ENCODE measurements at regions not wholly inside any gene's neighbourhood (a gene's known extent, or its start where the extent isn't known, plus 50 kb on each side); places are given as distances from the start of the nearest gene placed in this dataset.

DNA sequence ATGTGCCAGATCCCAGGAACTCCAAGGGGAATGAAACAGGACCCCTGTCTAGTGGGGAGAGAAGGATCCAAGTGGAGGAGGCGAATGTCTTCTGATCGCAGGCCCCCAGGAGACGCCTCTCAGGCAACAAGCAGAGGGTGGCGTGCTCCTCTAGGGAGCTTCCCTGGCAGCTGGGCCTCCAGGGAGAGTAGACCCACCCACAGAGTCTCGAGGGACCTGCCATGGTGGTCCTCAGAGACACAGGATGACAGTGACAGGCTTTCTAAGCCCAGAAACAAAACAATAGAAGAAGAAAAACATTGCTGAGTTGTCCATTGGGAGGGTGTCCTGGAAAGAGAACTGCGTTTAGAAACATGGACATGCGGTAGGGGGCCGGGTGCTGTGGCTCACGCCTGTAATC, 140.6 kb upstream of the MAP1LC3B2 start:
- no peak overlapping the region for H3K27ac Mint-ChIP-seq
- DNase-seq (no peak), ATAC-seq (no peak)
- no peak overlapping the region for H3K4me3 Mint-ChIP-seq
- H3K27me3 Mint-ChIP-seq: no peaks in the 10 kb centered on the region
- no peaks in the 10 kb centered on the region for H3K9me3 Mint-ChIP-seq
- no peaks in the 10 kb centered on the region for H3K4me1 Mint-ChIP-seq
- H3K36me3 Mint-ChIP-seq (ENCODE audit: low read depth): no peaks in the 10 kb centered on the region

DNA sequence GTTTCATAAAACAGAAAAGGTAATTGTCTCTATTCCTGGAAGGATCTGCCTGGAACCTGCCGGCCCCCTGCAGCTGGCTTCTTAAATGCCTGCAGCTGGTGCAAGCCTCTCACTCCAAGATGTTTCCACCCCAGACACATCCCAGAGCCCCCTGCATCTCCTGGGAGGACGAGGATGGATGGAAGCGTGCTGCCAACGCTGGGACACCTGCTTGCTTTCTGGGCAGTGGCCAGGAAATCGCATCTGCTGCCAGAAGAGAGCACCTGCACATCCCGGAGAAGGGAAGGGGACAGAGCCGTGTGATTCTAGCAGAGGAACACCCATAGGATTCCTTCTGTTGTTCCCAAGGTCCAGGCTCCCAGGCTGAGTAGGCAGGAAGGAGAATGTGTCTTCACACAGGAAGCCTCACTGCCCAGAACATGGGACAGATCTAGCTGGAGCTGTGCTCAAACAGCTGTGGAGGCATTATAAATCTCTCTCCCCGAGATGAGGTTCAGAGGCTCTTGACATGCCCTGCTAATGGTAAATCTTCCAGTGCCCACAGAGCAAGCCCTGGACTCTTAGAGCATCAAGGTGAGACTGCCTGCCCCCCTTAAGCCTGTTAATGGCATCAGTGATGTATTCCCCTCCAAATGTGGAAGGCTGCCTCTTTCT, 138.8 kb upstream of the MAP1LC3B2 start:
- Mint-ChIP-seq H3K36me3 (ENCODE audit: low read depth) (no peaks in the 10 kb centered on the region), H3K27ac (no peak overlapping the region), H3K4me1 (no peaks in the 10 kb centered on the region)

DNA sequence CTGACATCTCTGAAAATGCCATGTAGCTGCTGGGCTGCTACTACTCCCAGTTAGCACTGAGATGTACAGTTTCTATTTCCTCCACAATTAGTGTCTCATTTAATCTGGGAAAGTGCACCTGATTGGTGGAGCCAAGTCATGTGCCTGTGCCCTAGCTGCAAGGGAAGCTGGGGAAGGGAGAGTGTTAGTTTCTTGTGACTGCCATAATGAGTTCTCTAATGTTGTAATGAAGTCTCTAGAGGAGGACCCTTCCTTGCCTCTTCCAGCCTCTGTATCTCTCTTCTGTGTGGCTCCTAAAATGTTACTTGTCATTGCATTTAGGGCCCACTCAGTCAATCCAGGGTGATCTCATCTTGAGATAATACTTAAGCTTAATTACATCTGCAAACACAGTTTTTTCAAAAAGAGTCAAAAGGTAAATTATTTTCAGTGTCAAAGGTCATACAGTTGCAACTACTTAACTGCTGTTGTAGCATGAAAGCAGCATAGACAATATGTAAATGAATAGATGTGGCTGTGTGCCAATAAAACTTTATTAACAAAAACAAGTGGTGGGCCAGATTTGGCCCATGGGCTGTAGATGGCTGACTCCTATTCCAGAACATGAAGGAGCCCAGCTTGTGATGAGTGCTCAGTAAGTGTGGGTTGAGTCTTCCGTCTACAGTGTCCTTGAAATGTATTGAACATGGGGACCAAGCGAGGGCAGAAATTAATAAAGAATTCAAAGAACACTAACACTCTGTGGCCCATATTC, 137.2 kb upstream of the MAP1LC3B2 start:
- Mint-ChIP-seq H3K9me3 (no peaks in the 10 kb centered on the region), H3K36me3 (ENCODE audit: low read depth) (no peaks in the 10 kb centered on the region), H3K27ac (no peak overlapping the region), H3K27me3 (no peaks in the 10 kb centered on the region), H3K4me1 (no peaks in the 10 kb centered on the region), H3K4me3 (no peak overlapping the region)
- DNase-seq (no peak), ATAC-seq (no peak)

More for the DNA sequence above, 138.8 kb upstream of the MAP1LC3B2 start:
- H3K27me3 Mint-ChIP-seq: no peaks in the 10 kb centered on the region
- no peaks in the 10 kb centered on the region for H3K9me3 Mint-ChIP-seq
- no peak for DNase-seq
- no peak overlapping the region for H3K4me3 Mint-ChIP-seq
- no peak for ATAC-seq

DNA sequence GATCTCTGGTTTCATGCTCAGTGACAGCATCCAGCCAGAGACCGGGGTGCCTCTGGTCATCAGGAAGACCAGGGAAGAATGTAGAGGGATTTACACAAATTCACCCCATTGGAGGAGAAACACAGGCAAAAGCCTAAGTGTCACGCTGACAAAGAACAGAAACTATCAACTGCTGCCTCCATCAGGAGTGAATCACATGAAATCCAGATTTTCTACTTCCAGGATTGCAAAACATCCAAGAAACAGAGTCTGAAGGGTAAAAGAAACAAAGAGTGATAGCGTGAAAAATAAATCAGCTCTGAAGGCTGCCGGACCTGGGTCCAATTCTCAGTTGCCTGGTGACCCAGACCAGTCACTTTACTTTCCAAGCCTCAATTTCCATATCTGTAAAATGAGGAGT, 136.1 kb upstream of the MAP1LC3B2 start:
- DNase-seq (no peak), ATAC-seq (no peak)
- Mint-ChIP-seq H3K36me3 (ENCODE audit: low read depth) (no peaks in the 10 kb centered on the region), H3K27me3 (no peaks in the 10 kb centered on the region), H3K9me3 (no peaks in the 10 kb centered on the region), H3K27ac (no peak overlapping the region), H3K4me1 (no peaks in the 10 kb centered on the region), H3K4me3 (no peak overlapping the region)

DNA sequence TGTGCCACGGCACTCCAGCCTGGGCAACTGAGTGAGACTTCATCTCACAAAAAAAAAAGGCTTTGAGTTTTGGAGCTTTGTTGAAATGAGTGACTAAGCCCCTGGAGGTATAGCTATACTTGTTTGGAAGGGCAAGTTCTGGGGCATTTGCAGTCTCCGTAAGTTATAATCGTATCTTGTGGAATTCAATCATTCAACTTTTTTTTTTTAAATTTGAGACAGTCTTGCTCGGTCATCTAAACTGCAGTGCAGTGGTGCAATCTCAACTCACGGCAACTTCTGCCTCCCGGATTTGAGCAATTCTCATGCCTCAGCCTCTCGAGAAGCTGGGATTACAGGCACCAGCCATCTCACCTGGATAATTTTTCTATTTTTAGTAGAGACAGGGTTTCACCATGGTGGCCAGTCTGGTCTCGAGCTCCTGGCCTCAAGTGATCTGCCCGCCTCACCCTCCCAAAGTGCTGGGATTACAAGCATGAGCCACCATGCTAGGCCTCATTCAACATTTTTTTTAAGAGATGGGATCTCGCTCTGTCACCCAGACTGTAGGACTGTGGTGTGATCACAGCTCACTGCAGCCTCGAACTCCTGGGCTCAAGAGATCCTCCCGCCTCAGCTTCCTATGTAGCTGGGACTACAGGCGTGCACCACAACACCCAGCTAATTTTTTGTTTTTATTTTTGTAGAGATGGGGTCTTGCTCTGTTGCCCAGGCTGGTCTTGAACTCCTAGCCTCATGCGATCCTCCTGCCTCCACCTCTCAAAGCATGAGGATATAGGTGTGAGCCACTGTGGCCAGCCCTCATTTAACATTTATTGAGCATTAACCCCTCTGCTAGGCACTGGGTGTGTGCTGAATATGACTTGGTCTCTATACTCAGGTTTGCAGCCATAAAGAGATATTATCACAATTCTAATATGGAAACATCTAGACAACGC, 133.7 kb upstream of the MAP1LC3B2 start:
- Mint-ChIP-seq H3K4me1 (no peaks in the 10 kb centered on the region), H3K36me3 (ENCODE audit: low read depth) (no peaks in the 10 kb centered on the region), H3K9me3 (no peaks in the 10 kb centered on the region), H3K27ac (no peak overlapping the region), H3K27me3 (no peaks in the 10 kb centered on the region), H3K4me3 (no peak overlapping the region)
- no peak for DNase-seq
- ATAC-seq: no peak

DNA sequence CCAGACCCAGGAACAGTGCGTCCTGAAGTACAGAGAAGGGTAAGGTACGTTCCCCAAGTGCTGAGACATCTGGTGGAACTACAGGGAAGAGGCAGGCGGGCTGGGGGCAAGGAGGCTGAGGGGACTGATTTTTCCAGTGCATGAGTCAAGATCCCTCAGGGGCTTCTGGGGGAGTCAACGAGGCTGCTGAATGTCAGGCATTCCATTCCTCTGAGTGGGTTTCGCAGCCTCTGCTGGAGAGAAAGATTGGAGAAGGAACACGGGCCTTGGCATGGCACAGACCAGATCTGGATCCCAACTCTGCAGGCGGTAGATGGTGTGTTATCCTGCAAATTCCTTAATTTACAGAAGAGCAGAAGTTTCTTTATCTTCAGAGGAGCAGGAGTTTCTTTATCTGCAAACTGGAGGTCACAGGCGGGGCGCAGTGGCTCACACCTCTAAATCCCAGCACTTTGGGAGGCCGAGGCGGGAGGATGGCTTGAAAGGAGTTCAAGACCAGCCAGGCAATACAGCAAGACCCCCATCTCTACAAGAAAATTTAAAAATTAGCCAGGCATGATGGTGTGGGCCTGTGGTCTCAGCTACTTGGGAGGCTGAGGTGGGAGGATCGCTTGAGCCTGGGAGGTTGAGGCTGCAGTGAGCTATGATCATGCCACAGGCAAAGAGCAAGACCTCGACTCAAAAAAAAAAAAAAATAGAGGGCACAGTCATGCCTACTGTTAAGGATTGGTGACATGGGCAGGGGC, 132.6 kb upstream of the MAP1LC3B2 start:
- no peaks in the 10 kb centered on the region for H3K27me3 Mint-ChIP-seq
- H3K4me1 Mint-ChIP-seq: no peaks in the 10 kb centered on the region
- ATAC-seq (no peak), DNase-seq (no peak)
- H3K27ac Mint-ChIP-seq: no peak overlapping the region
- H3K36me3 Mint-ChIP-seq (ENCODE audit: low read depth): no peaks in the 10 kb centered on the region
- no peak overlapping the region for H3K4me3 Mint-ChIP-seq
- no peaks in the 10 kb centered on the region for H3K9me3 Mint-ChIP-seq

DNA sequence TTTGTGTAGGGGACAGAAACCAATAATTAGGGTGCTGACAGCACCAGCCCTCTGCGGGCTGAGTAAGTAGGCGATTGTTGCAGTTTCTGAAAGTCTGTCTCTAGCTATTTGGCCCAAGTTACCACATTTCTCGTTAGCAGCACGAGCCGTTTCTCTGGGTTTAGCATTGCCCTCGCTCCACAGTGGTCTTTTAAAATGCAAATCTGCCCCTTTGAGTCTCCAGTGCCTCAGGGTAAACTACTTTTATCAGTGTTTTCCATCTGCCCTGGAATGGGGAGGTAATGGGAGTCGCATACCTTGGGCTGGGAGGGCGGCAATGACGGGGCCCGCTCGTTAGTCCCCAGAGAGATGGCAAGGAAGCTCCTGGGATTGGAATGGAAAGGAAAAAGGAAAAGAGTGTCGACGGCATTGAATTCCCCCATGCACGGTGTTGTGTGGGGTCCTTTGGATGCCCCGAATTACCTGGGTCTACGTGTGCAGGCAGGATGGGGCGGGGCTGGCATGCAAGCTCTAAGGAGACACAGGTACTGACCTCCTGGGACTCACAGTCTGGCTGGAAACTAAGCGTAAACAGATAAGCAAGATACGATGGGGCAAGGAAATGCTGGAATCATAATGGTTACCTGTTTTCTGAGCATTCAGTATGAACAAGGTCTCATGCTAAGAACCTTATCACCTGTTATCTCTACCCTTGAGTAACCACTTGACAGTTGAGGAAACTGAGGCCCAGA, 131.8 kb upstream of the MAP1LC3B2 start:
- Mint-ChIP-seq H3K4me3 (no peak overlapping the region), H3K36me3 (ENCODE audit: low read depth) (no peaks in the 10 kb centered on the region), H3K27ac (no peak overlapping the region), H3K27me3 (no peaks in the 10 kb centered on the region), H3K4me1 (no peaks in the 10 kb centered on the region), H3K9me3 (no peaks in the 10 kb centered on the region)
- DNase-seq: no peak
- ATAC-seq: no peak

DNA sequence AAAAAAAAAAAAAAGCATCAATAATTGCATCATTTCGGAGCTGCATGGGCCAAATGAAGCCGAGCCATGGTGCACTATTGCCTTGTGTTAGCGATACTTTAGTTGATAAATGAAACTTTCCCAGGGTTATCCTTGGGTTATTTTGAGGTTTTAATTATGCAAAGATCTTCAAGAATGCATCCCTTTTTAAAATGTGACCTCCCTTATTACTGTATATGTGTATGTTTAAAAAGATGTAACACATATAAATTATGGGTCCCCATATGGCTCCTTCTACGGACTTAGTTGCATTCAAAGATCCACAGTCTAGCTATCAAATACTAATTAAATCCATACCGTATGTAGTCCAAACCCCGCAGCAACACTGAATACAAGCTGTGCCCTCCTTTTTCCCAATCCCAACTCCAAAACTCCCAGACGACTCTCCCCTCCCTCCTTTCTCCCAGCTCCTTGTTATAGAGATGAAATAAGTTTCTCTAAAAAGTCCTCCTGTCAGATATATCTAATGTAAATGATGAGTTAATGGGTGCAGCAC, 129.3 kb upstream of the MAP1LC3B2 start:
- no peaks in the 10 kb centered on the region for H3K27me3 Mint-ChIP-seq
- no peak for ATAC-seq
- H3K9me3 Mint-ChIP-seq: no peaks in the 10 kb centered on the region
- H3K36me3 Mint-ChIP-seq (ENCODE audit: low read depth): no peaks in the 10 kb centered on the region
- no peaks in the 10 kb centered on the region for H3K4me1 Mint-ChIP-seq
- no peak overlapping the region for H3K27ac Mint-ChIP-seq
- DNase-seq: no peak
- H3K4me3 Mint-ChIP-seq: no peak overlapping the region

DNA sequence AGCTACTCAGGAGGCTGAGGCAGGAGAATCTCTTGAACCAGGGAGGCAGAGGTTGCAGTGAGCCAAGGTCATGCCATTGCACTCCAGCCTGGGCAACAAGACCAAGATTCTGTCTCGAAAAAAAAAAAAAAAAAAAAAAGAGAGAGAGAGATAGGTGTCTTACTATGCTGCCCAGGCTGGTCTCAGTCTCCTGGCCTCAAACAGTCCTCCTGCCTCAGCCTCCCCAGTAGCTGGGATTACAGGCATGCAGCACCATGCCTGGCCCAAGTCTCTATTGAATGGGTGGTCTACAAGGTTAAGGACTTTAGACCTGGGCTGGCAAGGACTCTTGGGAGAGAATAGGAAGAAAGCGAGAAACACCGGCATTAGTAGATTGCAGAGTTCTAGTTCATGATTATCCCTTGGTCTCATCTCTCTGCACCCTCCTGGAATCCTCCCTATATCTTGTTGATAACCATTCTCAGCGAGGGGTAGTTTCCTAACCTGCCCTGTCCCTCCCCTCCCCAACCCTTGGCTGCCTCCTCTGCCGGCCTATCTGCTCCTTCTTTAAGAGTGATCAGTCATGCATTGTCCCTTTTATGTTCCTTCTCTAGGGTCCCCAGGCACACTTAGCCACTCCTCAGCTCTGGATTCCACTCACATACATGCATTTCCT, 128.1 kb upstream of the MAP1LC3B2 start:
- Mint-ChIP-seq H3K9me3 (no peaks in the 10 kb centered on the region), H3K36me3 (ENCODE audit: low read depth) (no peaks in the 10 kb centered on the region), H3K4me3 (no peak overlapping the region), H3K27me3 (no peaks in the 10 kb centered on the region), H3K27ac (no peak overlapping the region), H3K4me1 (no peaks in the 10 kb centered on the region)
- ATAC-seq (no peak), DNase-seq (no peak)

DNA sequence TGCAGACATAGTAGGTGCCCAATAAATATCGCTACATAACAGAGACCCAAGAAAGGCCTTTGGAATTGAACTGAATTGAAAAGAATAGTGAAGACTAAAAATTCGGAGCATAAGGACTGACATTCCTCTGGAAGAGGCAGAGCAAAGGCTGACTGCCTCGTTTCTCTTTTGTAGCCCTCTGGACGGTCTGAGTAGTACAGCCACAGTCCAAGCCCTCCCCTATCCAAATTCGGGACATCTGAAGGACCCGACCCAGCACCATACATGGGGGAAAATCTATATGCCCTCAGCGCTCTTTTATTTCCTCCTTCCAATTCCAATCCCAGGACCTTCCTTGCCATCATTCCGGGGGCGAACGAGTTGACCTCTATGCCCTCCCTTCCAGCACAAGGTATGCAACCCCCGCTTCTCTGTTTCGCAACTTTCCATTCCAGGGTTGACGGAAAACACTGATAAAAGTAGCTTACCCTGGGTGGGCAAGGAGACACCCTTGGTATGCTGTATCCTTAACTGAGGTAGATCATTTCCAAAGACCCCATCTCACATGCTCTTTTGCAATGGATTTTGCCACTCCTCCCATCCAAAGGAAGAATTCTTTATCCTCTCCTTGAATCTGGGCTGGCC, 127.4 kb upstream of the MAP1LC3B2 start:
- ATAC-seq: no peak
- Mint-ChIP-seq H3K27ac (no peak overlapping the region), H3K27me3 (no peaks in the 10 kb centered on the region), H3K36me3 (ENCODE audit: low read depth) (no peaks in the 10 kb centered on the region), H3K4me1 (no peaks in the 10 kb centered on the region), H3K9me3 (no peaks in the 10 kb centered on the region), H3K4me3 (no peak overlapping the region)
- DNase-seq: no peak

DNA sequence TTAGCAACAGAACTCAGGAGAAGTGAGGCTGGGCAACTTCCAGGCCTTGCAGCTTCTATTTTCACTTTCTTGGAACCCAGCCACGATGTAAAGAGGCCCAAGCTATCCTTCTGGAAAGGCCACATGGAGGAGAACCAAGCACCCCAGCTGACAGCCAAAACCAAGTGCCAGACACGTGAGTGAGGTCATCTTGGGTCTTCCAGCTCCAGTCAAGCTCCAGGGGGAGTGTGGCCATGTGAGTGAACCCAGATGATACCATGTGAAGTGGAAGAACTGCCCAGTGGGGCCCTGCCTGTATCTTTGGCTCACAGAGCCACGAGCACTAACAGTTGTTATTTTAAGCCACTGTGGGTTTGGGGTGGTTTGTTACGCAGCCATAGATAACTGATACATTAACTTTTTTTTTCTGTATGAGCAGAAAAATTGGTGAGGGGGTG, 126.8 kb upstream of the MAP1LC3B2 start:
- H3K27ac Mint-ChIP-seq: no peak overlapping the region
- H3K27me3 Mint-ChIP-seq: no peaks in the 10 kb centered on the region
- ATAC-seq: no peak
- H3K4me3 Mint-ChIP-seq: no peak overlapping the region
- H3K9me3 Mint-ChIP-seq: no peaks in the 10 kb centered on the region
- no peak for DNase-seq
- H3K36me3 Mint-ChIP-seq (ENCODE audit: low read depth): no peaks in the 10 kb centered on the region
- H3K4me1 Mint-ChIP-seq: no peaks in the 10 kb centered on the region

DNA sequence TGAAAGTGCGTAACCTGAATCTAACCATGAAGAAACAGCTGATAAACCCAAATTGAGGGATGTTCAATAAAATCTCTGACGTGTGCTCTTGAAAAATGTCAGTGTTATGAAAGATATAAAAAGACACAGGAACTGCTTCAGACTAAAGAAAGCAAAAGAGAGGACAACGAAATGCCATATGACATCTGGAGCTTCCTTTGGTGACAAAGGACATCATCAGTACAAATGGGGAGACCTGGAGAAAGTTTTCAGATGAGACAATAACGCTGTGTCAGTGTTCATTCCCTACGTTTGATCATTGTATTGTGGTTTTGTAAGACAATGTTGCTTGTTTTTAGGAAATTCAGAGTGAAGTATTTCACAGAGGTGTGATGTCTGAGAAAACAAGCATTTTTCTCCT, 125.9 kb upstream of the MAP1LC3B2 start:
- H3K4me1 Mint-ChIP-seq: no peaks in the 10 kb centered on the region
- H3K36me3 Mint-ChIP-seq (ENCODE audit: low read depth): no peaks in the 10 kb centered on the region
- H3K9me3 Mint-ChIP-seq: no peaks in the 10 kb centered on the region
- DNase-seq (no peak), ATAC-seq (no peak)
- H3K27ac Mint-ChIP-seq: no peak overlapping the region
- H3K4me3 Mint-ChIP-seq: no peak overlapping the region
- H3K27me3 Mint-ChIP-seq: peaks cover 2% of the 10 kb centered on the region

Measured in activated naive CD8-positive, alpha-beta T cell treated with anti-CD3 and anti-CD28 coated beads, Interleukin-2, amount 50 U/mL, for 24 hours (primary cell).